NT2/D1 (cell line): ENCODE measurements at regions not wholly inside any gene's neighbourhood (a gene's known extent, or its start where the extent isn't known, plus 50 kb on each side); places are given as distances from the start of the nearest gene placed in this dataset.

Experiments
- YY1 ChIP-seq: IDR thresholded peaks from 2 replicates; pipeline ENCODE4 v1.6.1; 2011; ENCODE audit not compliant: insufficient read length, insufficient read depth
- ZNF274 ChIP-seq: IDR thresholded peaks from 2 replicates; pipeline ENCODE4 v1.6.1; 2011; ENCODE audit warnings: mild to moderate bottlenecking, low read depth, low read length

DNA sequence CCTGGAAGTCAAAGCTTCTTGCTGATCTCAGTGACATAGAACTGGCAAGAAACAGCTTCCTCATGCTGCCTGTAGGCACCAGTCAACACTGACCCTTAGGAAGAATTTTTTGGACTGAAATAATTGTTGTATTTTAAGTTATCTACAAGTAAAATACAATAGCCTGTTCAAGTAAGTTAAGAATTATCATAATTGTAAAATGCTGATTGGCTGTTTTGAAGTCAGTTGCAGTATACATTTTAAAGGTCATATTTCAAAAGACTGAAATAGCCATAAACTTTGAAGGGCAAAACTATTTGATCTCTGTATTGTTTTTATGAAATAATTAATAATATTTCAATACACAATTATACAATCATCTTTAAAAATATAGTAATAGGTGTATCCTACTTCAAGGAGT, 794.9 kb downstream of the MAT2B start:
- TF ChIP-seq YY1 (no peak), ZNF274 (no peak)
